GM21786 (cell line): ENCODE measurements at regions not wholly inside any gene's neighbourhood (a gene's known extent, or its start where the extent isn't known, plus 50 kb on each side); places are given as distances from the start of the nearest gene placed in this dataset.
"Not testable (repeated sequence)": the region's sequence is repeated elsewhere in the genome, so short reads cannot be mapped to it uniquely, and the experiment has no call there.

Experiments used
- ATAC-seq: cut with Tn5 transposase; IDR thresholded peaks from one replicate; pipeline ENCODE4 v1.9.1; 2021; ENCODE audit not compliant: unreplicated experiment

DNA sequence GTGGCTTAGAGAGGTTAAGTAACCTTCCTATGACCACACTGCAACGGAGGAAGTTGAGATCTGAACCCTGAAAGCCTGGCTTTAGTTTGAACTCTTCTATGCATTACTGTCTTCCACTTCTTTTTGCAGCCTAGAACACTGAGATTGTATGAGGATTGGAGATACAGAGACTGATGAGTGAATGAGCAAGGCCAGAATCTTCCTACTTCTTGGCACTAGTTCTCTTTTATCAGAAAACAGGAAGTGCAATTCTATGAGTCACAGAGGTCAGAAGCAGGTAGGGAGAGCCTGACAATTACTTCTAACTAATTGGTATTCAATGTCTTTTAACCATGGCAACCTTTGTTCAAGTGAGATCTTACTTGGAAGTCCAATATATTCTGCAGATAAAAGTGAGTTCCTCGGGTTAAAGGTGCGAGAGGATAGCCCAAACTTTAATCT is 219.0 kb downstream of the SHQ1 start:
- peak; percentile 62 for ATAC-seq

DNA sequence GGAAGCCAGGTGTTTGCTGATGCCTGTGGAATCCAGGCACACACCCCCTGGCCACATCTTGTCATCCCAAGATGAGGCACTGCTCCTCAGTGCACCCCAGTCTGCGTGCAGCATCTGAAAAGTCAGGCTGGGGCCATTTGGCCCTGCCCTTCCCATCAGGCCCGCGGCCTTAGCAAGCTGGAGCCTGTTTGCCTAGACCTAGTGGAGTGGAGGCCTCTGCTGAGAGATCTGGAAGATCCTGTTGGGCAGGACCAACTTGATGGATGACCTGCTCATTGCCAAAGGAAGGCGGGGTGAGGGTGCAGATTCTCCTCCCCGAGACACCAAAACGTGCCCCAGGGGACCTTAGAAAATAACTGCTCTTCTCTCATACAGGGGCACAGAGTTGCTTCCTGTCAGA is 220.2 kb downstream of the SHQ1 start:
- ATAC-seq: no peak

DNA sequence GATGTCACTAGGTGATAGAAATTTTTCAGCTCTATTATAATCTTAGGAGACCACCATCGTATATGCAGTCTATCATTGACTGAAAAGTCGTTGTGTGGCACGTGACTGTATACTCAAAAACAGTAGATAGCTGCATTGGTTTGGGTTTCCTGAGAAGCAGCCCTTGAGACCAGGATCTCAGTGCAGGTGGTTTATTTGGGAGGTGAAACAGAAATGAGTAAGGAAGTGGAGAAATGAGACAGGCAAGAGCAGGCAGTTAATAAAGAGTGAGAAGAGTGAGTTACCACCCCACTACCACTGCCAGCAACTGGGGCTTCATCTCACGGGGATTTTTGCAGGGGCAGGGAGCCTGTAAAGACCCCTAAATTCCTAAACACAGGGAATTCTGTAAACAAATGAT is 221.0 kb downstream of the SHQ1 start:
- no peak for ATAC-seq

DNA sequence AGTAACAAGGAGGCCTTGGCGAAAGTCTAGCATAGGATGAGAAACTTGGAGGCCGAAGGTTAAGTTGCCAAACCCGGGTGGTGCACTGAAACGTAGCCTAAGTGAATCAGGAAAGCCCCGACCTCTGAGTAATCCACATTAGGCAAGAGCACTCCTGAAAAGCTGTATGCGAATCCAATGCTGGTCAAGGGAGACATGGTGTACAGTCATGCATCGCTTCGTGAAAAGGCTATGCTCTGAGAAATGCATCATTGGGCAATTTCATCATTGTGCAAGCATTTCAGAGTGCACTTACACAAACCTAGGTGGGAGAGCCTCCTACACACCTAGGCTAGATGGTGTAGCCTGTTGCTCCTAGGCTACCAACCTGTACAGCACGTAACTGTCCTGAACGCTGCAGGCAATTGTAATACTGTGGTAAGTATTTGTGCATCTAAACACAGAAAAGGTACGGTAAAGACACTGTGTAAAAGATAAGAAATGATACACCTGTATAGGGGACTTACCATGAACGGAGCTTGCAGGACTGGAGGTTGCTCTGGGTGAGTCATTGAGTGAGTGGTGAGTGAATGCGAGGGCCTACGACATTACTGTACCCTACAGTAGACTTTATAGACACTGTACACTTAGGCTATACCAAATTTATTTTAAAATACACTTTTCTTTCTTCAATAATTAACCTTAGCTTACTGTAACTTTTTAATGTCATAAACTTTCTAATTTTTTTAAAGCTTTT is 222.5 kb downstream of the SHQ1 start:
- no peak for ATAC-seq

DNA sequence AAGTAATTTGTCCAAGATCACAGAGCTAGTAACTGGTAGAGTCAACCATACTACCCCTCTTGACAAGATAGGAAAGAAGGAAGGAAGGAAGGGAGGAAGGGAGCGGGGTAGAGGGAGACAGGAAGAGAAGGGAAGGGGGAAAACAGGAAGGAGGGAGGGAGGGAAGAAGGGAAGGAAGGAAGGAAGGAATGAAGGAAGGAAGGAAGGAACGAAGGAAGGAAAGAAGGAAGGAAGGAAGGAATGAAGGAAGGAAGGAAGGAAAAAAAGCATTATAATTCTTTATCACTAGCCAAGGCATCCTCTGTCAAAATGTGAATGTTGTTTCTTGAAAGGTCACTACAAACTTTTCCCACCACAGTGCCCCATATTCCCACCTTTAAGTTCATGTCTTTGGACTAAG is 223.6 kb downstream of the SHQ1 start:
- ATAC-seq: no peak

DNA sequence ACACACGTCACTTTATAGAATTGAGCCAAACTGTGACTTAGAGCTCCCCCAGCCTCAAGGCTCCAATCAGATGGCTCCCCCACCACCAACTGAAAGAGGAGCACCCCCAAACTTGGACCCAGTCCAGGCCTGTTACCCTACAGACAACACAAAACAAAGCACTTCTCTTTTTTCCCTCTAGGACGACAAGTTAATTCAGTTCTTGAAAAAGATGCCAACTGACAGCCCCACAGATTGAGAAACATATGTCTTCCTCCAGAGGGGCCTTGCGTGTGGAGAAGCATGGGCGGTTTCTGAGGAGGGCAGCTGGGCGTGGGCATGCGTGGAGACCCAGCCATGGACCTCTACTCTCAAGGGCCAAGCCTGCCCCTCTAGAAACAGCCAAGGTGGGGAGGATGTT is 229.5 kb downstream of the SHQ1 start:
- no peak for ATAC-seq

DNA sequence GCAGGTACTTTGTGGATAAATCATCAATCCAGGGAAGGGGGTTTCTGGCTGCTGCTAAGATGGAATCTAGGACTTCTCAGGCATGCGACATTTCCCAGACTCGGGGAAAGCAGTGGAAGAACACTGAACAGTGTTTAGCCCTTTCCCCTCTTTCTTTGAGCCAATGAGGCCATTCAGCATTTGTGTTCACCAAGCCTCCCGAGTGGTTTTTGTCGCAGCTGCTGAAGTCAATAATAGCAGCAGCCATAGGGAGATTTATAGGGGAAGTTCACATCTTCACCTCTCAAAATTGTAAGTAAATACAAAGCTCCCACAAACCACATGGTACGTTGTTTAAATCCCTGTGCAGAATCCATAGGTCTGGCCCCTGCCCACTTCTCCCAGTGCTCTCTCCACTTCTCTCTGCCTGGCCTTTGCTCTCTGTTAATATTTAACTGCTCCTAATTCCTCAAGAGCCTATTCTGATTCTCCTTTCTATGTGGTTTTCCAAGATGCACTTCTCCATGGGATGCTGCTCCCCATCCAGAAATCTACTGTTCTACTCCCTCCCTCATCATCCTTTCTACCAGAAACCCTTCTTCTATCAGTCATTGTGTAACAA is 230.7 kb downstream of the SHQ1 start:
- no peak for ATAC-seq

DNA sequence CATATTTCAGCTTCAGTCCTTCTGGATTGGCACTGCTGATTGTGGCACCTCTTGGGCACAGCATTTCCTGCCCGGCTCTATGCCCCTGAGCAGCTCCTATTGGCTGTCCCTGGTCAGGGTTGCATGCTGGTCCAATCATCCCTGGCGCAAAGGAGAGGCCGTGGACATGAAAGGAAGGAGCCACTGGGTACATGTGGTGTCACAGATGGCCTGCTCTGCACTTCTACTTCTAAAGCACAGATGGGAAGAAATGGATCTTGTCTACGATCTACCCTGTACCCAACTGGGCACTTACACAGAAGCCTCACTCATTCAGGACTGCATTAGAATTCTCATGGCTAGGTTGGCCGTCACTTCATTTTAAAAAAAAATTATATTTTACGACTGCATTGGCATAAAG is 232.5 kb downstream of the SHQ1 start:
- no peak for ATAC-seq

DNA sequence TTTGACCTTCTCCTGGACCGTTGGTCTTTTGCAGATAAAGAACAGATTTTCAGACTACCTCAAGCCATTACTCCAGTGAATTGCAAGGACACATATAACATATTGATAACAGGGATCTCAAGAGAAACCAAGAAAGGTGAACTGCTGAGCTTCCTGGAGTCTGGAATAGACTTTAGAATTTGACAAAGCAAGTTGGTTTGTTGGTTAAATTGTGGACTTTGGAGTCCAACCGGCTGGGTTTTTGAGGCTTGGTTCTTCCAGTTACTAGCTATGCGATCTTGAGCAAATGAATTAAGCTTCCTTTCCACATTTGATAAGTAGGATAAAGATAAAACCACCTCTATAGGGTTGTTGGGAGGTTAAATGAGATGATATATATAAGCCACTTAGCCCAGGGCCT is 233.1 kb downstream of the SHQ1 start:
- ATAC-seq: no peak

DNA sequence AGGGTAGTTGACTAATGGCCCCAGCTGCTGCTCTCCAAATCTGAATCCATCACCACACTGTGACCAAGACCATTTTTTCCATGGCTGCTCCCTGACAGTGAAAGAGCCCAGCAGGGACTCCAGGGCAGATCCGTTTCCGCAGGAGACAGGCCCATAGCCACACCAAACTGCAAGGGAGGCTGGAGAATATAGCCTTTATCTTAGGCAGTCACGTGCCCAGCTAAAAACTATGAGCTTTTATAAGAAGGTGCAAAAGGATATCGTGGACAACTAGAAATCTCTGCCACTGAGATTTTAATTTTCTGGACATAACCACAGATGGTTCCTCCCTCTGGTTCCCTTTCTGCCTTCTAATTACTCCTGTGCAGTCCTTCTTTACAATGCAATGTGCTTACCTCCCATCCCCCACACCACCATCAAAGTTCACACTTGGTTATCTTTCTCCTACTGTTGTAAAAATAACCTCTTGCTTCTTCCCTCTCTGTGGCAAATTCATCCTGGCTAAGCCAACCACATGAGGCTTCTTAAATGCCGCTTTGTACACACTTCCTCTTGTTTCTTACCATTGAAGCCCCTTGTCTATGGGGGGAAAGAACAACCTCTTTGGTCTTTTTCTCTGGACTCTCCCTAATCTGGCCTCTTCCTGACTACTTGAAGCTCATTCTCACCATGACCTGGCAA is 233.7 kb downstream of the SHQ1 start:
- no peak for ATAC-seq

DNA sequence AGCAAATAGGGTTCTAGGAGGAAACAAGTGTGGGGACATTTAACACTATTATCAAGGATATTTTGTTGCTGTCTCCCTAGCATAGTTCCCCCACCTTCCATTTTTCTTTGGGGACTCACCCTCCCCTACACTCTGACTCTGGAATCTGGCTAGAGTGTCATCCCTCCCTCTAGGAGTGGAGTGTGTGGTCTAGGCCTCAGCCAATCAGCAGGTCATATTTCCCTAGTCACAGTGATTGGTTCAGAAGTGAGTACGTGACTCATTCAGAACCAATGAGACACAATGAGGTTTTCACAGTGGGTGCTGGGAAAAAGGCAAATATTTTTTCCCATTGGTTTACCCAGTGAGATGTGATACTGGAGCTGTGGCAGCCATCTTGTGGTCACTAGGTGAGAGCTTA is 234.4 kb downstream of the SHQ1 start:
- no peak for ATAC-seq

DNA sequence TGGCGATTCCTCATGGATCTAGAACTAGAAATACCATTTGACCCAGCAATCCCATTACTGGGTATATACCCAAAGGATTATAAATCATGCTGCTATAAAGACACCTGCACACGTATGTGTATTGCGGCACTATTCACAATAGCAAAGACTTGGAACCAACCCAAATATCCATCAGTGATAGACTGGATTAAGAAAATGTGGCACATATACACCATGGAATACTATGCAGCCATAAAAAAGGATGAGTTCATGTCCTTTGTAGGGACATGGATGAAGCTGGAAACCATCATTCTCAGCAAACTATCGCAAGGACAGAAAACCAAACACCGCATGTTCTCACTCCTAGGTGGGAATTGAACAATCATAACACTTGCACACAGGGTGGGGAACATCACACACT is 239.1 kb downstream of the SHQ1 start:
- not testable (repeated sequence) for ATAC-seq

DNA sequence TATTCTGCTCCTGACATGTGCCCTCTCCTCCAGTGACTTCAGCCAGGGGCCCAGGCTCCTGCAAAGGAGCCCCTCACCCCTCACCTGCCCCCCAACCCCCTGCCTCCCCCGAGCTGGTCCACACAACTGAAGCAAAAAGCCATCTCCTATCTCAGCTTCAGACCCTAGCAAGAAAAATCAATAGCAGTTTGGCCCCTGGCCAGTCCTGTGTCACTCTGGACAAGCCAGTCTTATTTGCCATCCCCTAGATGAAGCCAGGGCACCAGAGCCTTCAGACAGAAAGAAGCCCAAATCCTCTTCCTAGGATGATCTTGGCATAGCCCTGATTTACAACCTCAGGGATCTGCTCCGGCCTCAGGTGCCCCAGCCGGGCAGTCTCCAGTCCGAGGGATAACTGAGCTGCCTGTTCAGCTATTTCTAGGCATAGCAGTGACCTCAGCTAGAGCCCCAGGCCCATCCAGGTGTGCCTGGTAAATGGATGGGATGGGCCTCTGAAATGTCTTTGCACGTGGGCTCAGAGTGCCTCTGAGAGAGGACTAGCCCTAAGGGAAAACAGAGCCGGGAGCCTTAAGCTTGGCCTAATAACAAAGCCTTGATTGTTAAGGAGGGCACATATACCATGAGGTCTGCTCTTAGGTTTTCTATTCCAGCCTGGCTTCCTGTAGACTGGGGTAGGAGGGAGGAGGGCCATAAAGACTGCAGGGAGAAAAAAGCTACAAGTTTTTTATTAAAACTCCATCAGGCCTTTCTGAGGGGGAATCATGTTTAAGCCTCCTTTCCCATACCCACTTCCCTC is 242.0 kb downstream of the SHQ1 start:
- no peak for ATAC-seq

DNA sequence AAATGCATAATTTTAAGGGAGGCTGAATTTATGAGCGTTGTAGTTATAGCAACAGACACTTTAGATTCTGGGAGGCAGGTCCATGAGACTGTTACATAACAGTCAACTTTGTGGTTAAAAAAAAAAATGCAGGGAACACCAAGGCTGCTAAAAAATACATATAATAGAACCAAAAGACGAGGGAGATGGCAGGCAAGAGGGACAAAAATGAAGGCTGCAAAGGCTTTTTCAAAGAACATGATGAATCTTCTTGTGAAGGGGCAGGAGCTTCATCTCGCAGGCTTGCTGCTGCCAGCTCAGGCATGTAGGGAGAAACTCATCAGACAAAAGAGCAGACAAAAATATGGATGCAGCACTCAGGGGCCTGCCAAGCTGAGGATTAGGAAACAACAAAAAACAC is 243.9 kb downstream of the SHQ1 start:
- no peak for ATAC-seq

DNA sequence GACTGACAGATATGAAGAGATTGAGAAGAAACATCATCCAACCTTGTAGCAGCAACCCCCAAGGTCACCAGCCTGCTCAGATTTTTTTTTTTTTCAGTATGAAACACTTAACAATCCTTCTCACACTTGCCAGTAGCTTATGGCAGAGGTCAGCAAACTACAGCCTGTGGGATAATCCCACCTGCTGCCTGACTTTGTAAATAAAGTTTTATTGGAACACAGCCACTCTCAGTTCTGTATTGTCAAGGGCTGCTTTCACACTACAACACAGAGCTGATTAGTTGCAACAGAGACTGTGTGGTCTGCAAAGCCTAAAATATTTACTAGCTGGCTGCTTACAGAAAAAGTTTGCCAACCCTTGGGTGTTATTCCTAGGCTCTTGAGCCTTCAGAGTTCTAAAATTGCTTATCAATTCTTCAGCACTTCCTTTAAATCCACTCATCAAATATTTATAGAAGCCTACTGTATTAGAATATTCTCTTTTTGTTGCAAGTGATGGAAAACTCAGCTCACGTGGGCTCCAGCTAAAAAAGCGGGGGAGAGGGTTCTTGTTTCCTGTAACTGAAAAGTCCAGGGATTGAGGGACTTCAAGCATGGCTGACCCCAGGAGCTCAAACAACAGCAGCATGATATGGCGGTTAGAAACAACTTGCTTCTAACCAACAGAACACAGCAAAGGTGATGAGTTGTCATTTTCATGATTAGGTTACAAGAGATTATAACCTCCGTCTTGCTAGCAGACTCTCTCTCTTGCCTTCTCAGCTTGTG is 246.1 kb downstream of the SHQ1 start:
- ATAC-seq: no peak

DNA sequence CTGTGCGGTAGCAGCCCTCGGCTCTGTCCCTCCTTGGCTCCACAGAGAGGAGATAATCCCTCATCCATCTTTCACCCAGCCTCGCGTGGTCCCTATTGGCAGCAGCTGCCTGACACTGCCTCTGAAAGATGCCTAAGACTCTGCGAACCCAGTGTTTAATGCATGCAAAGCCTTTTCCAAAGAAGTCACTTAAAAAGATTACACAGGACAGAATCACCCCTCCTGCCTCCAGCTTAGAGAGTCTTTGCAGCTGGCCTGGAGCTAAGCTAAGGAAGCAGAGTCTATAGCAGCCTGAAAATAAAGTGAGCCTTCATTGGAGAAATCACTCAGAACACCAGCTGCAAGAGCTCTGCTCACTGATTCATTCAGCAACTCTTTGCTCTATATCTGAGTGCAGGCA is 247.2 kb downstream of the SHQ1 start:
- no peak for ATAC-seq

DNA sequence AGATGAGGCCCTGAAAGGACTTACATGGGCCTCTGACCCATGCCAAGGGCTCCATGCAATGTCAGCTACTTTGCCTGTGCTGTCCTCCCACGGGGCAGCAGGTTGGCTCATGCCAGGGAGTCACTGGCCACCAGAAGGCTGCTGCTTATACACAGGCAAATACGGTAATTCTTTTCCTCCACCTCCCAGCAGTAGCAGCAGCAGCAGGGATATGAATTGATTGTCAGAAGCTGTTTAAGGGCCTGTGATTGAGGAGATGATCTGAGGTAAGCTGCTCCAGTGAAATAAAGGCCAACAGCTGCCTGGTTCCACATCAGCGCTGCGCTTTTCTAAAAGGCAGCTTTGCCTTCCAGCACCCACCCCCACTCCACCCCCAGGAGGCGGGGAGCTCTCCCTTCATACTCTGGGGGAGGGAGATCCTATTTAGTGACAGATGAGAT is 250.5 kb downstream of the SHQ1 start:
- ATAC-seq: no peak

DNA sequence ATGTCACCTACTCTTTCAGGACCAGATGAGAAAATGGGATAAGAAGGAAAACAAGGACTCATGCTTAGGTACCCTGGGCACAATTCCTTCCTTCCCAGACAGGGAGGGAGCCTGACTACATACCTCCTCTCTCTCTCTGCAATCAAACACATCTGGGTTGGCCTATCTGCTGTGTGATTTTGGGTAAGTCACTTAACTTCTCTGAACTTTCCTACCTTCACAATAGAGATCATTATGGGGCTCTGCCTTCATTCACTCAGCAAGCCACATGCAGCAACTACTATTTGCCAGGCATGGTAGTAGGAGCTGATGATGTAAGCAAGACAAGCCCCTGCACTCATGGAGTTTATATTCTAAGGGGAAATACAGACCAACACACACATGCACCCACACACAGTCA is 251.2 kb downstream of the SHQ1 start:
- no peak for ATAC-seq

DNA sequence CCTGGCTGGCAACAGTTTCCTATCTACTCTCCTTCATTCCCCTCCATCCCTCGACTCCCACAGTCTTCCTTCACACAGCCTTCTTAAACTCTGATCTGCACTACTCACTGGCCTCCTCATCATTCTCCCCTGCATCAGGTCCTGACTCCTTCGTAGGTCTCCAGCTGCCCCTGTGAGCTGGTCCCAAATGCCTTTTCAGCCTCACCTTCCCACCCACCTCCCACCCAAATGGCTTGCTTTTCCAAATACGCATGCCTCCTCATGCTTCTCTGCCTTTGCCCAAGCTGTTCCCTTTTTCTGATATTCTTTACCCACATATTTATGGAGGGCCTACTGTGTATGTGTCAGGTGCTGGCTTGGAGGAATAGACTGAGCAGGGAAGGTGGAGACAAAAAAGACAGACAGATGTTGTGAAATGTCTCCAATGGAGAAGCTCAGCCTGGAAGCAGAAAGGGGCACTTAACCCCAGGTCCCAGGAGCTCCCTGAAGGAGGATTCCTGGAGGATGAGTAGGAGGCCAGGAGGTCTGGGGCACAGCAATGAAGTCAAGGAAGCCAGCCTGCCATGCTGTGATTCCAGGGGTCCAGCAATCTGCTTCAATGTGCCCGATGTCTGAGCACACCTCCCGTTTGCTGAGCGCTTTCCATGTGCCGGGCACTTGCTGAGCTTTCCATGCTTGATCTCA is 252.2 kb downstream of the SHQ1 start:
- no peak for ATAC-seq

DNA sequence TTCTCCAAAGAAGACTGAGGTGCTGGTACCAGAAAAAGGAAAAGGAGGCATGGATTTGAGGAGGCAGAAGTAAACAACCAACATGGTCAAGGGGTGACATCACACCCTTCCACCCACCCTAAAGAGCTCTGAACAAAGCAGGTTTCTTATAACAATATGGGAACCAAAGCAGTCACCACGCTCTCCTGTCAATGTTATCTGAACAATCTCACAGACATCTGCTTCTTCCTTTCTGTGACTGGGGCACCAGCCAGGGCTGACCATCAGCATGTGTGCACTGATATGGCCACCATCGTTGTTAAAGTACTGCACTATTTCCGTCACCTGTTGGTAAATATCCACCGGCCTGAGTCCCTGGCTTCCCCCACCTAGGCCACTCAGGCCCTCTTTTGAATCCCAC is 252.9 kb downstream of the SHQ1 start:
- ATAC-seq: no peak
